ENCODE measurements at regions not wholly inside any gene's neighbourhood (a gene's known extent, or its start where the extent isn't known, plus 50 kb on each side); places are given as distances from the start of the nearest gene placed in this dataset.
"Not testable (repeated sequence)": the region's sequence is repeated elsewhere in the genome, so short reads cannot be mapped to it uniquely, and the experiment has no call there.

GRCh38 chr1:220966041-220966440, 86.8 kb downstream of the HLX start:
- ATAC-seq (no peak), DNase-seq (no peak)
- no peaks in the 10 kb centered on the region for H3K4me1 ChIP-seq
- no peak overlapping the region for H3K27ac ChIP-seq
- H3K9me3 ChIP-seq: peaks cover 6% of the 10 kb centered on the region
- H3K36me3 ChIP-seq: no peaks in the 10 kb centered on the region
- intact Hi-C loops (cut with DNase I): no loop called here
- TF ChIP-seq CTCF (IDR thresholded peaks at IDR 0.05): no peak
- no peaks in the 10 kb centered on the region for H3K27me3 ChIP-seq (ENCODE audit: low read depth)
- H3K4me3 ChIP-seq: no peak overlapping the region

- intact Hi-C loops (cut with DNase I): no loop called here
- Histone ChIP-seq H3K9me3 (peaks cover 6% of the 10 kb centered on the region), H3K4me3 (no peak overlapping the region), H3K4me1 (no peaks in the 10 kb centered on the region), H3K27ac (no peak overlapping the region), H3K27me3 (ENCODE audit: low read depth) (no peaks in the 10 kb centered on the region), H3K36me3 (no peaks in the 10 kb centered on the region)
- ATAC-seq (no peak), DNase-seq (no peak)
- TF ChIP-seq CTCF (IDR thresholded peaks at IDR 0.05): no peak
Measured at GRCh38 chr1:220966473-220966872, 87.2 kb downstream of the HLX start.

GRCh38 chr1:220966881-220967611, 87.8 kb downstream of the HLX start:
- ATAC-seq (no peak), DNase-seq (no peak)
- no peak for TF ChIP-seq CTCF (IDR thresholded peaks at IDR 0.05)

GRCh38 chr1:220967911-220968310, 88.7 kb downstream of the HLX start:
- ATAC-seq (no peak), DNase-seq (no peak)
- intact Hi-C loops (cut with DNase I): no loop called here
- no peak for TF ChIP-seq CTCF (IDR thresholded peaks at IDR 0.05)
- Histone ChIP-seq H3K27me3 (ENCODE audit: low read depth) (no peaks in the 10 kb centered on the region), H3K27ac (no peak overlapping the region), H3K4me1 (no peaks in the 10 kb centered on the region), H3K9me3 (peaks cover 6% of the 10 kb centered on the region), H3K36me3 (no peaks in the 10 kb centered on the region), H3K4me3 (no peak overlapping the region)

More at GRCh38 chr1:220966881-220967611, 87.8 kb downstream of the HLX start:
- no peaks in the 10 kb centered on the region for H3K36me3 ChIP-seq
- no peaks in the 10 kb centered on the region for H3K4me1 ChIP-seq
- H3K9me3 ChIP-seq: peaks cover 6% of the 10 kb centered on the region
- H3K27ac ChIP-seq: no peak overlapping the region
- intact Hi-C loops (cut with DNase I): no loop called here
- no peaks in the 10 kb centered on the region for H3K27me3 ChIP-seq (ENCODE audit: low read depth)
- no peak overlapping the region for H3K4me3 ChIP-seq

- H3K4me1 ChIP-seq; H3K27ac ChIP-seq; H3K9me3 ChIP-seq; intact Hi-C loops (cut with DNase I); DNase-seq; ATAC-seq; H3K36me3 ChIP-seq; H3K4me3 ChIP-seq; H3K27me3 ChIP-seq (ENCODE audit: low read depth): not testable (repeated sequence)
Measured at GRCh38 chr1:220969281-220969680, 90.0 kb downstream of the HLX start.

GRCh38 chr1:220970311-220970710, 91.1 kb downstream of the HLX start:
- DNase-seq (no peak), ATAC-seq (no peak)
- intact Hi-C loops (cut with DNase I): no loop called here
- Histone ChIP-seq H3K4me1 (no peaks in the 10 kb centered on the region), H3K27ac (no peak overlapping the region), H3K27me3 (ENCODE audit: low read depth) (no peaks in the 10 kb centered on the region), H3K36me3 (no peaks in the 10 kb centered on the region), H3K9me3 (no peaks in the 10 kb centered on the region), H3K4me3 (no peak overlapping the region)
- TF ChIP-seq CTCF (IDR thresholded peaks at IDR 0.05): no peak
